ENCODE measurements at regions not wholly inside any gene's neighbourhood (a gene's known extent, or its start where the extent isn't known, plus 50 kb on each side); places are given as distances from the start of the nearest gene placed in this dataset.

DNA sequence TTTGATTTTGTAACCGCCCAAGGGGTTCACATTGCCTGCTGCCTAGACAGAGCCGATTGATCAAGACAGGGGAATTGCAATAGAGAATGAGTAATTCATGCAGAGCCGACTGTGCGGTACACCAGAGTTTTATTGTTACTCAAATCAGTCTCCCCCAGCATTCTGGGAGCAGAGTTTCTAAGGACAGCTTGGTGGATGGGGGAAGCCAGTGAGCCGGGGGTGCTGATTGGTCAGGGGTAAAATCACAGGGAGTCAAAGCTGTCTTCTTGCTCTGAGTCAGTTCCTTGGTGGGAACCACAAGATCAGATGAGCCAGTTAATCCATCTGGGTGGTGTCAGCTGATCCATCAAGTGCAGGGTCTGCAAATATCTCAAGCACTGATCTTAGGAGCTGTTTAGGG lies 60.0 kb upstream of the EZR start:
- TF ChIP-seq, protein P1, sequence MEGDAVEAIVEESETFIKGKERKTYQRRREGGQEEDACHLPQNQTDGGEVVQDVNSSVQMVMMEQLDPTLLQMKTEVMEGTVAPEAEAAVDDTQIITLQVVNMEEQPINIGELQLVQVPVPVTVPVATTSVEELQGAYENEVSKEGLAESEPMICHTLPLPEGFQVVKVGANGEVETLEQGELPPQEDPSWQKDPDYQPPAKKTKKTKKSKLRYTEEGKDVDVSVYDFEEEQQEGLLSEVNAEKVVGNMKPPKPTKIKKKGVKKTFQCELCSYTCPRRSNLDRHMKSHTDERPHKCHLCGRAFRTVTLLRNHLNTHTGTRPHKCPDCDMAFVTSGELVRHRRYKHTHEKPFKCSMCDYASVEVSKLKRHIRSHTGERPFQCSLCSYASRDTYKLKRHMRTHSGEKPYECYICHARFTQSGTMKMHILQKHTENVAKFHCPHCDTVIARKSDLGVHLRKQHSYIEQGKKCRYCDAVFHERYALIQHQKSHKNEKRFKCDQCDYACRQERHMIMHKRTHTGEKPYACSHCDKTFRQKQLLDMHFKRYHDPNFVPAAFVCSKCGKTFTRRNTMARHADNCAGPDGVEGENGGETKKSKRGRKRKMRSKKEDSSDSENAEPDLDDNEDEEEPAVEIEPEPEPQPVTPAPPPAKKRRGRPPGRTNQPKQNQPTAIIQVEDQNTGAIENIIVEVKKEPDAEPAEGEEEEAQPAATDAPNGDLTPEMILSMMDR (IDR thresholded peaks at IDR 0.05; ENCODE audit: extremely low read depth, missing control alignments): no peak
- DNase-seq (ENCODE audit: low spot score): no peak

DNA sequence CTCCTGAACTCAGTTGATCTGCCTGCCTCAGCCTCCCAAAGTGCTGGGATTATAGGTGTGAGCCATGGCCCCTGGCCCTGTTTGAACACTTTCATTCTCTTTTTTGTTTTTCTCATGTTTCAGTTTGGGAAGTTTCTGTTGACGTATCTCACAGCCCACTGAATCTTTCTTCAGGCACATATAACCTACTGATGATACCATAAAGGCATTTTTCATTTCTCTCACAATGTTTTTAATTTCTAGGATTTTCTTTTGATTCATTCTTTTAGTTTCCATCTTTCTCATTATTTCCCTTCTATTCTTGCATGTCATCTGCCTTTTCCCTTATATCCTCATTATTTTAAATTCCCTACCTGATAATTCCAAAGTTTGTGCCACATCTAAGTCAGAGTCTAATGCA lies 58.5 kb upstream of the EZR start:
- no peak for DNase-seq (ENCODE audit: low spot score)
- TF ChIP-seq, protein P1 (IDR thresholded peaks at IDR 0.05; ENCODE audit: extremely low read depth, missing control alignments): no peak

DNA sequence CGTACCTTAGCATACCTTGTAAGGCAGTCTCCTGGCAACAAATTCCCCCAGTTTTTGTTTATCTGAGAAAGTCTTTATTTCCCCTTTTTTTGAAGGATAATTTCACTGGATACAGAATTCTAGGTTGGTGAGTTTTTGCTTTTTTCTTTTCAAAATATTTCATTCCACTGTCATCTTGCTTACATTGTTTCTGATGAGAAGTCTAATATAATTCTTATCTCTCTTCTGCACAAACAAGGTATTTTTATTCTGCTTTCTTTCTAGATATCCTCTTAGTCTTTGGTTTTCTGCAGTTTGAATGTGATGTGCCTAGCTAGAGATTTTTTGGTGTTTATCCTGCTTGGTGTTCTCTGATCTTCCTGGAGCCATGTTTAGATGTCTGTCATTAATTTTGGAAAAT lies 57.7 kb upstream of the EZR start:
- TF ChIP-seq, protein P1 (IDR thresholded peaks at IDR 0.05; ENCODE audit: extremely low read depth, missing control alignments): no peak
- DNase-seq (ENCODE audit: low spot score): no peak

DNA sequence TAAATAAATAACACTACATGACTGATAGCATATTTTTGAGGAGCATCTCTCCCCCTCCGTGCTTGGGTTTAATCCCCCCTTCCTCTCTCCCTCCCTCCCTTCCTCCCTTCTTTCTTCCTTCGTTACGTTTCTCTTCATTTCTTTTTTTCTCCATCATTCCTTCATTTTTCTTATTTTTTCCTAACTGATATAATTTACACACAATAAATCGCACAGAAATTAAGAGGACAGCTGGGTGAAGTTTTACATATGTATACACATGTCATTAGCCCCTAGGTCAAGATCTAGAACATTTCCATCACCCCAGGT lies 51.4 kb upstream of the EZR start:
- TF ChIP-seq, protein P1 (IDR thresholded peaks at IDR 0.05; ENCODE audit: extremely low read depth, missing control alignments): no peak
- DNase-seq (ENCODE audit: low spot score): no peak

DNA sequence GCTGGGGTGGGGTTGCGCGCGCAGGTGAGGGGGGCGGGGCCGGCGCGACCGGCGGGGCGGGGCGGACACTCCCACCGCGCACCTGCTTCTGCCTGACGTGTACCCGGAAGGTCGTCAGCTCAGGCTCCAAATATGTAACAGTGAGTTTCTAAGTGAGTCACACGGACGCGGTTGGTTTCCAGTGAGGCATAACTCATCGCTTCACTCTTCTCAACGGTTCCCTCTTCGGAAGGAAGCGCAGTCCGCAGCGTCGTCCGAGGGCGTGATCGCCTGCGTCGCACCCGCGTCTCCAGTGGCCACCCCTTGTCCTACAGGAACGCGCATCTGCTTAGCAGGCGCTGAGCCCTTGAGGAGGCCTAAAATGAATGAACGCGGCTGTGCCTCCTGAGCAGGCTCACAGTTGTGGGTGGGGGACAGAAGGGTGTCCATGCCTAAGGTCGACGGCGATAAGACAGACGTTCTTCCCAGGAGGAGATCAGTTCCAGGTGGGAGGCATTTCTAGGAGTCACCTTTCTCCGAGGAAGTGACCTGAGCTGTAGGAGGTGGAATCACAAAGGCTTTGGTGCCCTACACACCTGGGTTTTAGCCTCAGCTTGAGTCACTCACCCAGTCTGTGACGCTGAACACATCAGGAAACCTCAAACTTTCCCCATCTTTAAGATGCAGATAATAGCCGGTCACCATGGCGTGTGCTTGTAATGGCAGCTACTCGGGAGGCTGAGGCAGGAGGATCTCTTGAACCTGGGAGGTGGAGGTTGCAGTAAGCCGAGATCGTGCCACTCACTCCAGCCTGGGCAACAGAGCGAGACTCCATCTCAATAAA lies 50.9 kb upstream of the EZR start:
- DNase-seq (ENCODE audit: low spot score): peak; percentile 97
- TF ChIP-seq, protein P1 (IDR thresholded peaks at IDR 0.05; ENCODE audit: extremely low read depth, missing control alignments): peak; percentile 10

DNA sequence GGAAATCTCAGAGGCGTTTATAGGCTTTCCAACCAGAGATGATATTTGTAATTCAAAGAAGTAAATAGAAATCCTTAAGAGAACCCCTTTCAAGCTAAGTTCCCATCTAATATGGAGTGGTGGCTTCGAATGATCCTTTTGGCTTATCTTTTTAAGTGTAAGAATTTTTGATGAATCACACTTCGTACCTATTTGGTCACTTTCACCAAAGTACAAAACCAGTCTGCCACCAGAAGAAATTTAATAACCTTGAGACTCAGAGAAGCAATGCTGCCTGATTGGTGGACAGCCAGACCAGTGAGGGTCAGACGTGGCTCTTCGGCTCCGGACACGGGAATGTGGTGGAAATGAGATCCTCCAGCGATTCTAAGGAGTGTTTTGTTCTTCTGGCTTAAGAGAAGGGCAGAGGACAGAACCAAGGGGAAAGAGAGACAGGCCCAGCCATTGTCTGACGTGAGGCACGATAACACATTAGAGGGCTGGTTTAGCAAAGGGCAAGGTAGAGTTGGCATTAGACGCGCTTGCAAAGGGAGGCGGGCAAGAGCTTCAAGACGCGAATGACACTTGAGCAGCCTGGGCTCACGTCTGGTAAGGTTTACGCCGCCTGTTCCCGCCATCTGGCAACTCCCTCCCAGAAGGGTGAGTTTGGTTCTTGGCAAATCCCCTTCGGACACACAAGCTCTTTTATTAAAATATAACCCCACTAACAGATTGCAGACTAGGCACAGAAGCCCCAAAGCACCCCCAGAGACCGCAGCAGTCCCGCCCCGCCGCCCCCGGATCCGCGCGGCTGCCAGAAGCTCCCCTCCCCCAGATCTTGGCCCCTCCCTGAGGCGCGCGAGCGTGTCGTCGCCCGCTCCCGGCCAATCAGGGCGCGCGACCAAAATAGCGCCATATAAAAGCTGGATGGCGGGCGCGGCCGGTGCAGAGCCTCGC lies 50.0 kb upstream of the EZR start:
- DNase-seq (ENCODE audit: low spot score): no peak
- TF ChIP-seq, protein P1 (IDR thresholded peaks at IDR 0.05; ENCODE audit: extremely low read depth, missing control alignments): no peak
